ENCODE measurements at regions not wholly inside any gene's neighbourhood (a gene's known extent, or its start where the extent isn't known, plus 50 kb on each side); places are given as distances from the start of the nearest gene placed in this dataset.

- Histone ChIP-seq H3K27ac (no peak overlapping the region), H3K4me3 (no peak overlapping the region), H3K27me3 (no peaks in the 10 kb centered on the region), H3K4me1 (no peaks in the 10 kb centered on the region), H3K9me3 (no peaks in the 10 kb centered on the region), H3K36me3 (no peaks in the 10 kb centered on the region)
- 49 to 51% methylated on average over 2 of the region's 2 CpGs for WGBS, 2 donors
- DNase-seq = no peak
- TF ChIP-seq POLR2AphosphoS5 (IDR thresholded peaks at IDR 0.05) (no peak), POLR2A (IDR thresholded peaks at IDR 0.05) (no peak), EP300 (IDR thresholded peaks at IDR 0.05) (no peak), CTCF (IDR thresholded peaks at IDR 0.05) (no peak)
- no peak for ATAC-seq (ENCODE audit: low FRiP score in 2 of 2)
Observed at GRCh38 chr12:82047446-82047845, 288.3 kb upstream of the PPFIA2 start.

- no peaks in the 10 kb centered on the region for H3K27me3 ChIP-seq
- TF ChIP-seq POLR2A (IDR thresholded peaks at IDR 0.05) = no peak
- TF ChIP-seq CTCF (IDR thresholded peaks at IDR 0.05) = no peak
- TF ChIP-seq EP300 (IDR thresholded peaks at IDR 0.05) = no peak
- TF ChIP-seq POLR2AphosphoS5 (IDR thresholded peaks at IDR 0.05) = no peak
- 54 to 64% methylated on average over 2 of the region's 2 CpGs for WGBS, 2 donors
Observed at GRCh38 chr12:82040987-82041743, 282.0 kb upstream of the PPFIA2 start.

GRCh38 chr12:82034769-82035168 lies 275.6 kb upstream of the PPFIA2 start:
- H3K27me3 ChIP-seq = no peaks in the 10 kb centered on the region
- DNase-seq (no peak), ATAC-seq (ENCODE audit: low FRiP score in 2 of 2) (no peak)
- H3K36me3 ChIP-seq = no peaks in the 10 kb centered on the region
- H3K4me3 ChIP-seq = no peak overlapping the region
- no peak overlapping the region for H3K27ac ChIP-seq
- no peaks in the 10 kb centered on the region for H3K4me1 ChIP-seq
- TF ChIP-seq POLR2AphosphoS5 (IDR thresholded peaks at IDR 0.05) (no peak), POLR2A (IDR thresholded peaks at IDR 0.05) (no peak), EP300 (IDR thresholded peaks at IDR 0.05) (no peak)
- H3K9me3 ChIP-seq = peaks cover 0 to 4% (median 0%) of the 10 kb centered on the region in 4 donors

More at GRCh38 chr12:82040987-82041743, 282.0 kb upstream of the PPFIA2 start:
- H3K27ac ChIP-seq = no peak overlapping the region
- H3K4me3 ChIP-seq = no peak overlapping the region
- no peaks in the 10 kb centered on the region for H3K4me1 ChIP-seq
- no peaks in the 10 kb centered on the region for H3K36me3 ChIP-seq
- H3K9me3 ChIP-seq = no peaks in the 10 kb centered on the region
- DNase-seq (no peak), ATAC-seq (ENCODE audit: low FRiP score in 2 of 2) (no peak)

DNA sequence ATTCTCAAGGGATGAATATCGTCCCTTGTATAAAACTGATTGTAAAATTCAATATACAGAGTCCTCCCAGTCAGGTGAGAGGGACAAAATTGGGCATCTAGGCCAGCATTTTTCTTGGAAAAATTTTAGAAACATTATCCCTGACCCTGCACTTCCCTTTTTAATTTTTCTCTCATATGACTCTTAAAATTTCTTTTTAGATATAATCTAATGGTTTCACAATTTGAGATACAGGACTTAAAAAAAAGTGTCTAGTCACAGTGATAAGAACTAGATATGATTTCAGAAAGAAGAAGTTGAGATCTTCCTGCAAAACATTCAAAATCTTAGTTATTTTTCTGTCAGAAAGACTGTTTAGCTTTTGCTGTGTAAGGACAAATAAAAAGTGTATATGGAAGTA lies 270.8 kb upstream of the PPFIA2 start:
- Histone ChIP-seq H3K36me3 (no peaks in the 10 kb centered on the region), H3K4me3 (no peak overlapping the region), H3K27me3 (no peaks in the 10 kb centered on the region), H3K9me3 (peaks cover 0 to under 1% (median 0%) of the 10 kb centered on the region in 4 donors), H3K4me1 (no peaks in the 10 kb centered on the region), H3K27ac (no peak overlapping the region)
- ATAC-seq (ENCODE audit: low FRiP score in 2 of 2) = no peak
- no peak for DNase-seq
- 67 to 86% methylated on average over 1 of the region's 1 CpG for WGBS, 2 donors
- TF ChIP-seq POLR2A (IDR thresholded peaks at IDR 0.05) = no peak
- no peak for TF ChIP-seq CTCF (IDR thresholded peaks at IDR 0.05)
- no peak for TF ChIP-seq POLR2AphosphoS5 (IDR thresholded peaks at IDR 0.05)
- no peak for TF ChIP-seq EP300 (IDR thresholded peaks at IDR 0.05)

- 93 to 100% methylated on average over 1 of the region's 1 CpG for WGBS, 2 donors
- H3K4me1 ChIP-seq = no peaks in the 10 kb centered on the region
- ATAC-seq (ENCODE audit: low FRiP score in 2 of 2) = no peak
Observed at GRCh38 chr12:82028772-82029171, 269.6 kb upstream of the PPFIA2 start.

More at GRCh38 chr12:82028772-82029171, 269.6 kb upstream of the PPFIA2 start:
- Histone ChIP-seq H3K4me3 (no peak overlapping the region), H3K27me3 (no peaks in the 10 kb centered on the region), H3K9me3 (no peaks in the 10 kb centered on the region), H3K27ac (no peak overlapping the region), H3K36me3 (no peaks in the 10 kb centered on the region)
- no peak for TF ChIP-seq POLR2A (IDR thresholded peaks at IDR 0.05)
- TF ChIP-seq POLR2AphosphoS5 (IDR thresholded peaks at IDR 0.05) = no peak
- TF ChIP-seq EP300 (IDR thresholded peaks at IDR 0.05) = no peak
- no peak for TF ChIP-seq CTCF (IDR thresholded peaks at IDR 0.05)
- DNase-seq = no peak

All from upper lobe of left lung (tissue), 6 donors.